ENCODE measurements at regions not wholly inside any gene's neighbourhood (a gene's known extent, or its start where the extent isn't known, plus 50 kb on each side); places are given as distances from the start of the nearest gene placed in this dataset.

GRCh38 chr10:123587110-123587509 lies 79.0 kb upstream of the GPR26 start:
- TF ChIP-seq POLR2AphosphoS5 (IDR thresholded peaks at IDR 0.05) = no peak
- TF ChIP-seq CTCF (IDR thresholded peaks at IDR 0.05) = no peak
- TF ChIP-seq POLR2A (IDR thresholded peaks at IDR 0.05; ENCODE audit: low read depth) = no peak
